Breast epithelium (tissue), 4 donors: ENCODE measurements at regions not wholly inside any gene's neighbourhood (a gene's known extent, or its start where the extent isn't known, plus 50 kb on each side); places are given as distances from the start of the nearest gene placed in this dataset.

Experiments
- DNase-seq, 2 donors: peaks; one replicate each; pipeline ENCODE4 v3.0.0-alpha.2; 2019; ENCODE audit warnings: low spot score in 2 of 2
- H3K27ac ChIP-seq, 2 donors: fragments of 200-600 bp; sonication (generic) in 1 of 2; one replicate each; pipeline ENCODE4 v1.5.1; 2016 to 2019; ENCODE audit warnings: mild to moderate bottlenecking in 1 of 2
- H3K27me3 ChIP-seq, 2 donors: fragments of 200-600 bp; sonication (generic) in 1 of 2; one replicate each; pipeline versions ENCODE4 v1.5.1 to v1.6.0; 2017 to 2019; ENCODE audit warnings: control low read depth in 1 of 2, mild to moderate bottlenecking in 1 of 2
- H3K36me3 ChIP-seq: fragments of 200-600 bp; one replicate; pipeline ENCODE4 v1.5.1; 2019
- H3K4me1 ChIP-seq, 2 donors: fragments of 200-600 bp; sonication (generic); one replicate each; pipeline ENCODE4 v1.5.1; 2016 to 2019; ENCODE audit warnings: control low read depth in 1 of 2
- H3K4me3 ChIP-seq, 3 donors: fragments of 200-600 bp; sonication (generic); 1 replicate in 2 of 3; 2 replicates in 1 of 3; pipeline ENCODE4 v1.5.1; 2016 to 2019; ENCODE audit warnings: mild to moderate bottlenecking in 3 of 3, moderate library complexity in 2 of 3
- H3K9me3 ChIP-seq, 2 donors: fragments of 200-600 bp; sonication (generic) in 1 of 2; one replicate each; pipeline ENCODE4 v1.5.1; 2016 to 2019; ENCODE audit warnings: control low read depth in 1 of 2
- CTCF ChIP-seq, 3 donors: fragments of 450-650 bp; IDR thresholded peaks; one replicate each; pipeline ENCODE4 v1.5.1; 2016 to 2017; ENCODE audit warnings: antibody characterized with exemption in 3 of 3, mild to moderate bottlenecking in 3 of 3, moderate library complexity in 3 of 3
- POLR2A ChIP-seq: fragments of 450-650 bp; IDR thresholded peaks from one replicate; pipeline ENCODE4 v1.6.1; 2016; ENCODE audit warnings: antibody characterized with exemption, mild to moderate bottlenecking, moderate library complexity
- POLR2AphosphoS5 ChIP-seq, 3 donors: sonication (generic); formaldehyde crosslinking; IDR thresholded peaks; one replicate each; pipeline ENCODE4 v1.6.1; 2017; ENCODE audit warnings: antibody characterized with exemption in 3 of 3
- intact Hi-C: fragments of 100-400 bp; cut with DNase I; formaldehyde crosslinking; loops from one replicate; pipeline ENCODE4 v1.15.1; 2023; ENCODE audit warnings: low total_unique reads

- intact Hi-C loops, result no loop called here
- no peaks in the 10 kb centered on the region for H3K9me3 ChIP-seq
- no peak overlapping the region for H3K27ac ChIP-seq
- DNase-seq, result no peak
- no peaks in the 10 kb centered on the region for H3K36me3 ChIP-seq
- H3K4me3 ChIP-seq, result no peak overlapping the region
- TF ChIP-seq POLR2AphosphoS5 (IDR thresholded peaks at IDR 0.05) (no peak), POLR2A (no peak), CTCF (IDR thresholded peaks at IDR 0.05) (no peak)
- H3K4me1 ChIP-seq, result no peaks in the 10 kb centered on the region
- no peaks in the 10 kb centered on the region for H3K27me3 ChIP-seq
These were observed 259.7 kb upstream of the GPC6 start for GRCh38 chr13:92966900-92967299.

GRCh38 chr13:92967923-92968322 lies 258.7 kb upstream of the GPC6 start:
- Histone ChIP-seq H3K4me1 (no peaks in the 10 kb centered on the region), H3K4me3 (no peak overlapping the region), H3K27me3 (no peaks in the 10 kb centered on the region), H3K36me3 (no peaks in the 10 kb centered on the region), H3K9me3 (no peaks in the 10 kb centered on the region), H3K27ac (no peak overlapping the region)
- DNase-seq, result no peak
- TF ChIP-seq POLR2A (no peak), POLR2AphosphoS5 (IDR thresholded peaks at IDR 0.05) (no peak), CTCF (IDR thresholded peaks at IDR 0.05) (no peak)
- intact Hi-C loops, result no loop called here

- no peak overlapping the region for H3K4me3 ChIP-seq
- H3K9me3 ChIP-seq, result no peaks in the 10 kb centered on the region
- H3K36me3 ChIP-seq, result no peaks in the 10 kb centered on the region
- intact Hi-C loops, result loop anchor here (10.0 kb wide), 1 partner anchor 1602 kb away; no protein-coding TSS in a partner anchor
- H3K4me1 ChIP-seq, result no peaks in the 10 kb centered on the region
- H3K27me3 ChIP-seq, result no peaks in the 10 kb centered on the region
- H3K27ac ChIP-seq, result no peak overlapping the region
- DNase-seq, result no peak
- TF ChIP-seq POLR2AphosphoS5 (IDR thresholded peaks at IDR 0.05) (no peak), POLR2A (no peak), CTCF (IDR thresholded peaks at IDR 0.05) (no peak)
These were observed 253.9 kb upstream of the GPC6 start for GRCh38 chr13:92972751-92973150.

- H3K4me3 ChIP-seq, result no peak overlapping the region
- H3K27me3 ChIP-seq, result no peaks in the 10 kb centered on the region
- TF ChIP-seq CTCF (IDR thresholded peaks at IDR 0.05), result no peak
- no peak for TF ChIP-seq POLR2A
- TF ChIP-seq POLR2AphosphoS5 (IDR thresholded peaks at IDR 0.05), result no peak
- DNase-seq, result no peak
- intact Hi-C loops, result loop anchor here (2.0 to 10.0 kb wide), 2 partner anchors 54 to 1600 kb away; no protein-coding TSS in a partner anchor
- no peak overlapping the region for H3K27ac ChIP-seq
- H3K4me1 ChIP-seq, result no peaks in the 10 kb centered on the region
- H3K36me3 ChIP-seq, result no peaks in the 10 kb centered on the region
- H3K9me3 ChIP-seq, result no peaks in the 10 kb centered on the region
These were observed 251.6 kb upstream of the GPC6 start for GRCh38 chr13:92974905-92975429.

GRCh38 chr13:92976657-92977056 lies 249.9 kb upstream of the GPC6 start:
- H3K4me3 ChIP-seq, result no peak overlapping the region
- H3K9me3 ChIP-seq, result no peaks in the 10 kb centered on the region
- H3K4me1 ChIP-seq, result no peaks in the 10 kb centered on the region
- no peak overlapping the region for H3K27ac ChIP-seq
- TF ChIP-seq CTCF (IDR thresholded peaks at IDR 0.05) (no peak), POLR2A (no peak), POLR2AphosphoS5 (IDR thresholded peaks at IDR 0.05) (no peak)
- no peaks in the 10 kb centered on the region for H3K36me3 ChIP-seq
- H3K27me3 ChIP-seq, result no peaks in the 10 kb centered on the region
- no peak for DNase-seq
- intact Hi-C loops, result loop anchor here (10.0 kb wide), 1 partner anchor 1598 kb away; no protein-coding TSS in a partner anchor
